ENCODE measurements at regions not wholly inside any gene's neighbourhood (a gene's known extent, or its start where the extent isn't known, plus 50 kb on each side); places are given as distances from the start of the nearest gene placed in this dataset.

GRCh38 chr1:4045397-4046010 is 145.4 kb upstream of the C1orf174 start:
- no peak overlapping the region for H3K27ac ChIP-seq (ENCODE audit: low read depth, low read length)
- peaks cover 4% of the 10 kb centered on the region for H3K9me3 ChIP-seq (ENCODE audit: insufficient read depth, low read depth, low read length)
- H3K4me3 Mint-ChIP-seq (ENCODE audit: unreplicated experiment) = no peak overlapping the region
- TF ChIP-seq CTCF (IDR thresholded peaks at IDR 0.05; ENCODE audit: insufficient read depth, low read depth, low read length) (no peak), EZH2 (IDR thresholded peaks at IDR 0.05; ENCODE audit: insufficient read depth, low read length) (no peak)
- no peaks in the 10 kb centered on the region for H4K20me1 ChIP-seq (ENCODE audit: insufficient read depth, low read length)
- no peak for DNase-seq (ENCODE audit: low read depth)
- no peak overlapping the region for H3K9ac ChIP-seq (ENCODE audit: low read length)
- no peak overlapping the region for H2AFZ ChIP-seq (ENCODE audit: low read depth, low read length)
- H3K27ac Mint-ChIP-seq (ENCODE audit: unreplicated experiment) = no peak overlapping the region
- no peaks in the 10 kb centered on the region for H3K79me2 ChIP-seq (ENCODE audit: insufficient read depth, low read length)
- peaks cover 8% of the 10 kb centered on the region for H3K27me3 Mint-ChIP-seq (ENCODE audit: low read depth, unreplicated experiment)
- no peaks in the 10 kb centered on the region for H3K36me3 ChIP-seq (ENCODE audit: insufficient read depth, low read length)
- no peaks in the 10 kb centered on the region for H3K4me1 Mint-ChIP-seq (ENCODE audit: low read depth, unreplicated experiment)
- no peaks in the 10 kb centered on the region for H3K36me3 Mint-ChIP-seq (ENCODE audit: low read depth, unreplicated experiment)
- H3K4me2 ChIP-seq (ENCODE audit: low read length) = no peak overlapping the region
- H3K27me3 ChIP-seq (ENCODE audit: insufficient read depth, low read length) = no peaks in the 10 kb centered on the region
- H3K9me3 Mint-ChIP-seq (ENCODE audit: unreplicated experiment) = peaks cover 11% of the 10 kb centered on the region
- H3K4me1 ChIP-seq (ENCODE audit: insufficient read depth, low read length) = no peaks in the 10 kb centered on the region
- H3K4me3 ChIP-seq (ENCODE audit: insufficient read depth, low read depth, low read length) = no peak overlapping the region
- no peak for FAIRE-seq

- Mint-ChIP-seq H3K27ac (ENCODE audit: unreplicated experiment) (no peak overlapping the region), H3K4me3 (ENCODE audit: unreplicated experiment) (no peak overlapping the region), H3K9me3 (ENCODE audit: unreplicated experiment) (peaks cover 7% of the 10 kb centered on the region), H3K36me3 (ENCODE audit: low read depth, unreplicated experiment) (no peaks in the 10 kb centered on the region), H3K4me1 (ENCODE audit: low read depth, unreplicated experiment) (no peaks in the 10 kb centered on the region), H3K27me3 (ENCODE audit: low read depth, unreplicated experiment) (peaks cover 6% of the 10 kb centered on the region)
- Histone ChIP-seq H3K27ac (ENCODE audit: low read depth, low read length) (no peak overlapping the region), H3K4me3 (ENCODE audit: insufficient read depth, low read depth, low read length) (no peak overlapping the region), H3K4me2 (ENCODE audit: low read length) (no peak overlapping the region), H3K36me3 (ENCODE audit: insufficient read depth, low read length) (no peaks in the 10 kb centered on the region), H3K9ac (ENCODE audit: low read length) (no peak overlapping the region), H3K27me3 (ENCODE audit: insufficient read depth, low read length) (no peaks in the 10 kb centered on the region), H3K9me3 (ENCODE audit: insufficient read depth, low read depth, low read length) (peaks cover 4% of the 10 kb centered on the region), H2AFZ (ENCODE audit: low read depth, low read length) (no peak overlapping the region), H4K20me1 (ENCODE audit: insufficient read depth, low read length) (no peaks in the 10 kb centered on the region), H3K4me1 (ENCODE audit: insufficient read depth, low read length) (no peaks in the 10 kb centered on the region), H3K79me2 (ENCODE audit: insufficient read depth, low read length) (no peaks in the 10 kb centered on the region)
- FAIRE-seq = no peak
- TF ChIP-seq CTCF (IDR thresholded peaks at IDR 0.05; ENCODE audit: insufficient read depth, low read depth, low read length) (no peak), EZH2 (IDR thresholded peaks at IDR 0.05; ENCODE audit: insufficient read depth, low read length) (no peak)
- no peak for DNase-seq (ENCODE audit: low read depth)
Measured at GRCh38 chr1:4046836-4047461, 146.9 kb upstream of the C1orf174 start.

- H3K9me3 ChIP-seq (ENCODE audit: insufficient read depth, low read depth, low read length) = peaks cover 4% of the 10 kb centered on the region
- H3K79me2 ChIP-seq (ENCODE audit: insufficient read depth, low read length) = no peaks in the 10 kb centered on the region
- FAIRE-seq = no peak
- no peak overlapping the region for H3K4me3 Mint-ChIP-seq (ENCODE audit: unreplicated experiment)
- no peaks in the 10 kb centered on the region for H3K4me1 Mint-ChIP-seq (ENCODE audit: low read depth, unreplicated experiment)
- H4K20me1 ChIP-seq (ENCODE audit: insufficient read depth, low read length) = no peaks in the 10 kb centered on the region
- H2AFZ ChIP-seq (ENCODE audit: low read depth, low read length) = no peak overlapping the region
- peaks cover 6% of the 10 kb centered on the region for H3K27me3 Mint-ChIP-seq (ENCODE audit: low read depth, unreplicated experiment)
- H3K36me3 ChIP-seq (ENCODE audit: insufficient read depth, low read length) = no peaks in the 10 kb centered on the region
- no peak overlapping the region for H3K27ac Mint-ChIP-seq (ENCODE audit: unreplicated experiment)
- TF ChIP-seq EZH2 (IDR thresholded peaks at IDR 0.05; ENCODE audit: insufficient read depth, low read length) (no peak), CTCF (IDR thresholded peaks at IDR 0.05; ENCODE audit: insufficient read depth, low read depth, low read length) (no peak)
- H3K9ac ChIP-seq (ENCODE audit: low read length) = no peak overlapping the region
- no peak for DNase-seq (ENCODE audit: low read depth)
- no peaks in the 10 kb centered on the region for H3K27me3 ChIP-seq (ENCODE audit: insufficient read depth, low read length)
- peaks cover 7% of the 10 kb centered on the region for H3K9me3 Mint-ChIP-seq (ENCODE audit: unreplicated experiment)
- no peak overlapping the region for H3K4me2 ChIP-seq (ENCODE audit: low read length)
- H3K4me1 ChIP-seq (ENCODE audit: insufficient read depth, low read length) = no peaks in the 10 kb centered on the region
- H3K27ac ChIP-seq (ENCODE audit: low read depth, low read length) = no peak overlapping the region
- H3K36me3 Mint-ChIP-seq (ENCODE audit: low read depth, unreplicated experiment) = no peaks in the 10 kb centered on the region
- no peak overlapping the region for H3K4me3 ChIP-seq (ENCODE audit: insufficient read depth, low read depth, low read length)
Measured at GRCh38 chr1:4047666-4048065, 147.6 kb upstream of the C1orf174 start.
